ENCODE measurements at regions not wholly inside any gene's neighbourhood (a gene's known extent, or its start where the extent isn't known, plus 50 kb on each side); places are given as distances from the start of the nearest gene placed in this dataset.

DNA sequence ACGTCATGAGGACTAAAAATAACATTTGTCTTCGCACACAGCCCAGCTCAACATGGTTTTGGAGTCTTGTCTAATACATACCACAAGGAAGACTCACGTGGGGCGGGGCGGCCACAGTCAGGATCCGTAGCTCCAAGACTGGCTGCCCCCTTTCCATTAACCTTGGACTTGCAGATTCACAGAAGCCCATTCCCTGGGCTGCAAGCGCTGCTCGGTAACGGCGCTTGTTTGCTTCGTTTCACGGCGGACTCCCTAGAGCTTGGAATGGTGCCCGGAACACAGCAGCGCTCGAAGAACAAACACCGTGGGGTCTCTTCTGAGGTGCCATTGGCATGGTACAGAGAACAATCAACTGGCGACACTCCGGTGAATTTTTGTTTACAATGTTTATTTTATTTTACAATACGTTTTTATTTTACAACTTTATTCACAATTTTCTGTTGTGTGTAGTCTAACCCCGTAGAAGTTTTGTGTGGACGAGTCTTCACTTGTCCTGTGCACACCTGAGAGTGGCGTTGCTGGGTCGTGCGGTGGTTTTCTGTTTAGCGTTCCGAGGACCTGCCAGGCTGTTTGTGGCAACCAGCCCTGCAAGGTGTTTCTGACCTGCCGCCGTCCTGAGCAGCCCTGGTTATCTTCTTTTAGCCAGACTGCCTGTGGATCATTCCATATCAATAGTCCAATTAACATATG lies 126.5 kb downstream of the GALR1 start:
- TF ChIP-seq ZFP36 (IDR thresholded peaks at IDR 0.05; ENCODE audit: borderline replicate concordance, low read depth, low read length, partially characterized antibody) (no peak), ZNF276 (CRISPR knock-in tag; IDR thresholded peaks at IDR 0.05; ENCODE audit: low read depth) (no peak), ZBTB42 (CRISPR knock-in tag; IDR thresholded peaks at IDR 0.05) (no peak), POLR2AphosphoS5 (IDR thresholded peaks at IDR 0.05; ENCODE audit: low read depth, low read length) (no peak), ZMAT3 (CRISPR knock-in tag; conservative IDR thresholded peaks at IDR 0.05) (no peak), SMAD3 (CRISPR knock-in tag; IDR thresholded peaks at IDR 0.05) (no peak), E2F1 (CRISPR knock-in tag; IDR thresholded peaks at IDR 0.05) (no peak), ZBTB7B (CRISPR knock-in tag; IDR thresholded peaks at IDR 0.05) (no peak), ESRRA (CRISPR knock-in tag; IDR thresholded peaks at IDR 0.05; ENCODE audit: low read depth) (no peak)
- TF ChIP-seq, protein P1, sequence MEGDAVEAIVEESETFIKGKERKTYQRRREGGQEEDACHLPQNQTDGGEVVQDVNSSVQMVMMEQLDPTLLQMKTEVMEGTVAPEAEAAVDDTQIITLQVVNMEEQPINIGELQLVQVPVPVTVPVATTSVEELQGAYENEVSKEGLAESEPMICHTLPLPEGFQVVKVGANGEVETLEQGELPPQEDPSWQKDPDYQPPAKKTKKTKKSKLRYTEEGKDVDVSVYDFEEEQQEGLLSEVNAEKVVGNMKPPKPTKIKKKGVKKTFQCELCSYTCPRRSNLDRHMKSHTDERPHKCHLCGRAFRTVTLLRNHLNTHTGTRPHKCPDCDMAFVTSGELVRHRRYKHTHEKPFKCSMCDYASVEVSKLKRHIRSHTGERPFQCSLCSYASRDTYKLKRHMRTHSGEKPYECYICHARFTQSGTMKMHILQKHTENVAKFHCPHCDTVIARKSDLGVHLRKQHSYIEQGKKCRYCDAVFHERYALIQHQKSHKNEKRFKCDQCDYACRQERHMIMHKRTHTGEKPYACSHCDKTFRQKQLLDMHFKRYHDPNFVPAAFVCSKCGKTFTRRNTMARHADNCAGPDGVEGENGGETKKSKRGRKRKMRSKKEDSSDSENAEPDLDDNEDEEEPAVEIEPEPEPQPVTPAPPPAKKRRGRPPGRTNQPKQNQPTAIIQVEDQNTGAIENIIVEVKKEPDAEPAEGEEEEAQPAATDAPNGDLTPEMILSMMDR (CRISPR knock-in tag; IDR thresholded peaks at IDR 0.05): no peak

Measured in HepG2 (cell line).